HepG2 (cell line): ENCODE measurements at regions not wholly inside any gene's neighbourhood (a gene's known extent, or its start where the extent isn't known, plus 50 kb on each side); places are given as distances from the start of the nearest gene placed in this dataset.
A peak's percentile ranks its signal among the peaks of the same experiment; 100 is the strongest.

ENCODE experiments used
- ARNT2 ChIP-seq: sonication (generic); formaldehyde crosslinking; IDR thresholded peaks from 2 replicates; pipeline ENCODE4 v1.8.0; 2022; ENCODE audit warnings: mild to moderate bottlenecking, low read depth, missing genetic modification reagents, moderate library complexity
- FOSL2 ChIP-seq: sonication (generic); formaldehyde crosslinking; IDR thresholded peaks from 2 replicates; pipeline ENCODE4 v1.4.0; 2020; ENCODE audit warnings: missing genetic modification reagents
- GATA4 ChIP-seq: sonication (generic); IDR thresholded peaks from 2 replicates; pipeline ENCODE4 v1.6.1; 2016; ENCODE audit warnings: antibody characterized with exemption, low read depth, borderline replicate concordance
- HHEX ChIP-seq: IDR thresholded peaks from 2 replicates; pipeline ENCODE4 v1.6.1; 2016; ENCODE audit warnings: control low read depth
- HOXA3 ChIP-seq: sonication (generic); formaldehyde crosslinking; IDR thresholded peaks from 2 replicates; pipeline ENCODE4 v1.5.0; 2020; ENCODE audit warnings: missing genetic modification reagents
- KDM6A ChIP-seq: IDR thresholded peaks from 2 replicates; pipeline ENCODE4 v1.6.1; 2016; ENCODE audit warnings: low read depth
- LCORL ChIP-seq, 2 experiments: fragments of 450-650 bp in 1 of 2; sonication (generic) in 1 of 2; formaldehyde crosslinking in 1 of 2; IDR thresholded peaks; 2 replicates each; pipeline versions ENCODE4 v1.5.0 to v1.6.1; 2017 to 2020; ENCODE audit warnings: antibody characterized with exemption in 1 of 2, missing genetic modification reagents in 1 of 2
- MIXL1 ChIP-seq: IDR thresholded peaks from 2 replicates; pipeline ENCODE4 v1.6.1; 2016
- NFRKB ChIP-seq: fragments of 450-650 bp; IDR thresholded peaks from 2 replicates; pipeline ENCODE4 v1.6.1; 2017
- NR2F2 ChIP-seq: IDR thresholded peaks from 2 replicates; pipeline ENCODE4 v1.6.1; 2012; ENCODE audit warnings: low read depth, inconsistent platforms, borderline replicate concordance
- PITX1 ChIP-seq: sonication (generic); formaldehyde crosslinking; IDR thresholded peaks from 2 replicates; pipeline ENCODE4 v1.5.1; 2020; ENCODE audit warnings: mild to moderate bottlenecking, missing genetic modification reagents
- POLR2G ChIP-seq: fragments of 200-400 bp; formaldehyde crosslinking; IDR thresholded peaks from 2 replicates; pipeline ENCODE4 v1.6.1; 2018; ENCODE audit warnings: mild to moderate bottlenecking, low read depth, low read length, moderate library complexity
- RCOR2 ChIP-seq: IDR thresholded peaks from 2 replicates; pipeline ENCODE4 v1.6.1; 2016; ENCODE audit warnings: missing biosample characterization, missing genetic modification reagents
- SOX13 ChIP-seq, 3 experiments: fragments of 450-650 bp in 1 of 3; sonication (generic) in 1 of 3; formaldehyde crosslinking in 1 of 3; IDR thresholded peaks in 2 of 3; conservative IDR thresholded peaks in 1 of 3; 2 replicates each; pipeline versions ENCODE4 v1.5.0 to v1.6.1; 2016 to 2020; ENCODE audit warnings: antibody characterized with exemption in 1 of 3, mild to moderate bottlenecking in 1 of 3, missing compliant biosample characterization in 1 of 3, missing genetic modification reagents in 1 of 3, moderate library complexity in 1 of 3
- SPEN ChIP-seq: sonication (generic); formaldehyde crosslinking; IDR thresholded peaks from 2 replicates; pipeline ENCODE4 v1.5.1; 2020; ENCODE audit warnings: low read depth, mild to moderate bottlenecking, missing genetic modification reagents
- TAF15 ChIP-seq: fragments of 200-400 bp; formaldehyde crosslinking; IDR thresholded peaks from one replicate; pipeline ENCODE4 v1.6.1; 2018; ENCODE audit warnings: mild to moderate bottlenecking, low read depth, low read length; ENCODE audit not compliant: poor library complexity, severe bottlenecking
- ZMYM2 ChIP-seq: sonication (generic); formaldehyde crosslinking; IDR thresholded peaks from 2 replicates; pipeline ENCODE4 v1.8.0; 2022; ENCODE audit warnings: mild to moderate bottlenecking, missing genetic modification reagents
- ZNF264 ChIP-seq: sonication (generic); formaldehyde crosslinking; IDR thresholded peaks from 2 replicates; pipeline ENCODE4 v1.4.0; 2020; ENCODE audit warnings: missing genetic modification reagents
- ZNF75D ChIP-seq: sonication (generic); formaldehyde crosslinking; IDR thresholded peaks from 2 replicates; pipeline ENCODE4 v1.8.1; 2023; ENCODE audit warnings: missing genetic modification reagents, mild to moderate bottlenecking, borderline replicate concordance
- TF ChIP-seq, protein P1 (sequence below): sonication (generic); formaldehyde crosslinking; IDR thresholded peaks from 2 replicates; pipeline ENCODE4 v1.9.0; 2022; ENCODE audit warnings: missing genetic modification reagents, mild to moderate bottlenecking, borderline replicate concordance
- TF ChIP-seq, protein P2 (sequence below): sonication (generic); formaldehyde crosslinking; IDR thresholded peaks from 2 replicates; pipeline ENCODE4 v1.4.0; 2020; ENCODE audit warnings: missing genetic modification reagents
- TF ChIP-seq, protein P3 (sequence below): sonication (generic); formaldehyde crosslinking; IDR thresholded peaks from 2 replicates; pipeline ENCODE4 v1.8.0; 2022; ENCODE audit warnings: missing genetic modification reagents, mild to moderate bottlenecking, moderate library complexity, borderline replicate concordance
- TF ChIP-seq, protein P4 (sequence below): sonication (generic); formaldehyde crosslinking; IDR thresholded peaks from 2 replicates; pipeline ENCODE4 v1.4.0; 2020; ENCODE audit warnings: mild to moderate bottlenecking, missing genetic modification reagents

DNA sequence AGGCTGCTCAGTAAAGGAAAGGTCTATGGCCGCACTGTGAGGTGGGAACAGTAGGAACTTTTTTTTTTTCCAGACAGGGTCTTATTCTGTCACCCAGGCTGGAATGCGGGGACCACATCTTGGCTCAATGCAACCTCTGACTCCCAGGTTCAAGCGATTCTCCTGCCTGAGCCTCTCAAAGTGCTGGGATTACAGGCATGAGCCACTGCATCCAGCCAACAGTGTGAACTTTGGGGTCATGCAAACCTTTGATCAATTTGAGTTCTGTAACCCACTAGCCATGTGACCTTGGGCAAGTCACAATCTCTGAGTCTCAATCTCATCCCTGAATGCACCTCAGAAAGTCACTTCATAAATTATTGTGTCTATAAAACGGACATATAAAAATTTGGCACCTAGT lies 286.8 kb upstream of the CTNNB1 start (continued):
- TF ChIP-seq NR2F2 (peak; percentile 81), RCOR2 (CRISPR knock-in tag) (0 out of 2 replicates have a peak, but pooled peaks have one; percentile 18), LCORL (IDR thresholded peaks at IDR 0.05) (no peak), LCORL (CRISPR knock-in tag; IDR thresholded peaks at IDR 0.05) (0 out of 2 replicates have a peak, but pooled peaks have one; percentile 27), TAF15 (no peak), HHEX (CRISPR knock-in tag) (0 out of 2 replicates have a peak, but pooled peaks have one; percentile 60), ARNT2 (no peak), ZNF264 (no peak), POLR2G (0 out of 2 replicates have a peak, but pooled peaks have one; percentile 28), SPEN (CRISPR knock-in tag) (no peak), ZNF75D (CRISPR knock-in tag) (no peak), NFRKB (no peak), HOXA3 (CRISPR knock-in tag) (0 out of 2 replicates have a peak, but pooled peaks have one; percentile 29), PITX1 (peak; percentile 29; the same call in 1 of the 2 replicates), SOX13 (IDR thresholded peaks at IDR 0.05) (no peak), SOX13 (CRISPR knock-in tag; conservative IDR thresholded peaks at IDR 0.05 in 1 of 2, IDR thresholded peaks at IDR 0.05 in 1 of 2) (peak in 1 of 2 experiments; percentile 60; a peak in 2 of 4 replicates), MIXL1 (0 out of 2 replicates have a peak, but pooled peaks have one; percentile 33), ZMYM2 (CRISPR knock-in tag) (0 out of 2 replicates have a peak, but pooled peaks have one; percentile 36), KDM6A (CRISPR knock-in tag) (no peak), FOSL2 (peak; percentile 43; the same call in 1 of the 2 replicates), GATA4 (no peak)
- TF ChIP-seq, protein P1, sequence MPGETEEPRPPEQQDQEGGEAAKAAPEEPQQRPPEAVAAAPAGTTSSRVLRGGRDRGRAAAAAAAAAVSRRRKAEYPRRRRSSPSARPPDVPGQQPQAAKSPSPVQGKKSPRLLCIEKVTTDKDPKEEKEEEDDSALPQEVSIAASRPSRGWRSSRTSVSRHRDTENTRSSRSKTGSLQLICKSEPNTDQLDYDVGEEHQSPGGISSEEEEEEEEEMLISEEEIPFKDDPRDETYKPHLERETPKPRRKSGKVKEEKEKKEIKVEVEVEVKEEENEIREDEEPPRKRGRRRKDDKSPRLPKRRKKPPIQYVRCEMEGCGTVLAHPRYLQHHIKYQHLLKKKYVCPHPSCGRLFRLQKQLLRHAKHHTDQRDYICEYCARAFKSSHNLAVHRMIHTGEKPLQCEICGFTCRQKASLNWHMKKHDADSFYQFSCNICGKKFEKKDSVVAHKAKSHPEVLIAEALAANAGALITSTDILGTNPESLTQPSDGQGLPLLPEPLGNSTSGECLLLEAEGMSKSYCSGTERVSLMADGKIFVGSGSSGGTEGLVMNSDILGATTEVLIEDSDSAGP, result no peak
- TF ChIP-seq, protein P2, sequence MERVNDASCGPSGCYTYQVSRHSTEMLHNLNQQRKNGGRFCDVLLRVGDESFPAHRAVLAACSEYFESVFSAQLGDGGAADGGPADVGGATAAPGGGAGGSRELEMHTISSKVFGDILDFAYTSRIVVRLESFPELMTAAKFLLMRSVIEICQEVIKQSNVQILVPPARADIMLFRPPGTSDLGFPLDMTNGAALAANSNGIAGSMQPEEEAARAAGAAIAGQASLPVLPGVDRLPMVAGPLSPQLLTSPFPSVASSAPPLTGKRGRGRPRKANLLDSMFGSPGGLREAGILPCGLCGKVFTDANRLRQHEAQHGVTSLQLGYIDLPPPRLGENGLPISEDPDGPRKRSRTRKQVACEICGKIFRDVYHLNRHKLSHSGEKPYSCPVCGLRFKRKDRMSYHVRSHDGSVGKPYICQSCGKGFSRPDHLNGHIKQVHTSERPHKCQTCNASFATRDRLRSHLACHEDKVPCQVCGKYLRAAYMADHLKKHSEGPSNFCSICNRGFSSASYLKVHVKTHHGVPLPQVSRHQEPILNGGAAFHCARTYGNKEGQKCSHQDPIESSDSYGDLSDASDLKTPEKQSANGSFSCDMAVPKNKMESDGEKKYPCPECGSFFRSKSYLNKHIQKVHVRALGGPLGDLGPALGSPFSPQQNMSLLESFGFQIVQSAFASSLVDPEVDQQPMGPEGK (CRISPR knock-in tag), result 0 out of 2 replicates have a peak, but pooled peaks have one; percentile 10
- TF ChIP-seq, protein P3, sequence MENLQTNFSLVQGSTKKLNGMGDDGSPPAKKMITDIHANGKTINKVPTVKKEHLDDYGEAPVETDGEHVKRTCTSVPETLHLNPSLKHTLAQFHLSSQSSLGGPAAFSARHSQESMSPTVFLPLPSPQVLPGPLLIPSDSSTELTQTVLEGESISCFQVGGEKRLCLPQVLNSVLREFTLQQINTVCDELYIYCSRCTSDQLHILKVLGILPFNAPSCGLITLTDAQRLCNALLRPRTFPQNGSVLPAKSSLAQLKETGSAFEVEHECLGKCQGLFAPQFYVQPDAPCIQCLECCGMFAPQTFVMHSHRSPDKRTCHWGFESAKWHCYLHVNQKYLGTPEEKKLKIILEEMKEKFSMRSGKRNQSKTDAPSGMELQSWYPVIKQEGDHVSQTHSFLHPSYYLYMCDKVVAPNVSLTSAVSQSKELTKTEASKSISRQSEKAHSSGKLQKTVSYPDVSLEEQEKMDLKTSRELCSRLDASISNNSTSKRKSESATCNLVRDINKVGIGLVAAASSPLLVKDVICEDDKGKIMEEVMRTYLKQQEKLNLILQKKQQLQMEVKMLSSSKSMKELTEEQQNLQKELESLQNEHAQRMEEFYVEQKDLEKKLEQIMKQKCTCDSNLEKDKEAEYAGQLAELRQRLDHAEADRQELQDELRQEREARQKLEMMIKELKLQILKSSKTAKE (CRISPR knock-in tag), result no peak
- TF ChIP-seq, protein P4, sequence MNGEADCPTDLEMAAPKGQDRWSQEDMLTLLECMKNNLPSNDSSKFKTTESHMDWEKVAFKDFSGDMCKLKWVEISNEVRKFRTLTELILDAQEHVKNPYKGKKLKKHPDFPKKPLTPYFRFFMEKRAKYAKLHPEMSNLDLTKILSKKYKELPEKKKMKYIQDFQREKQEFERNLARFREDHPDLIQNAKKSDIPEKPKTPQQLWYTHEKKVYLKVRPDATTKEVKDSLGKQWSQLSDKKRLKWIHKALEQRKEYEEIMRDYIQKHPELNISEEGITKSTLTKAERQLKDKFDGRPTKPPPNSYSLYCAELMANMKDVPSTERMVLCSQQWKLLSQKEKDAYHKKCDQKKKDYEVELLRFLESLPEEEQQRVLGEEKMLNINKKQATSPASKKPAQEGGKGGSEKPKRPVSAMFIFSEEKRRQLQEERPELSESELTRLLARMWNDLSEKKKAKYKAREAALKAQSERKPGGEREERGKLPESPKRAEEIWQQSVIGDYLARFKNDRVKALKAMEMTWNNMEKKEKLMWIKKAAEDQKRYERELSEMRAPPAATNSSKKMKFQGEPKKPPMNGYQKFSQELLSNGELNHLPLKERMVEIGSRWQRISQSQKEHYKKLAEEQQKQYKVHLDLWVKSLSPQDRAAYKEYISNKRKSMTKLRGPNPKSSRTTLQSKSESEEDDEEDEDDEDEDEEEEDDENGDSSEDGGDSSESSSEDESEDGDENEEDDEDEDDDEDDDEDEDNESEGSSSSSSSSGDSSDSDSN, result no peak
